GM18511 (cell line): ENCODE measurements at regions not wholly inside any gene's neighbourhood (a gene's known extent, or its start where the extent isn't known, plus 50 kb on each side); places are given as distances from the start of the nearest gene placed in this dataset.

Experiments used
- ATAC-seq: cut with Tn5 transposase; IDR thresholded peaks from one replicate; pipeline ENCODE4 v1.9.1; 2021; ENCODE audit warnings: mild to moderate bottlenecking, moderate library complexity; ENCODE audit not compliant: unreplicated experiment

GRCh38 chr9:118990949-118991348, 378.3 kb downstream of the BRINP1 start:
- ATAC-seq: no peak

DNA sequence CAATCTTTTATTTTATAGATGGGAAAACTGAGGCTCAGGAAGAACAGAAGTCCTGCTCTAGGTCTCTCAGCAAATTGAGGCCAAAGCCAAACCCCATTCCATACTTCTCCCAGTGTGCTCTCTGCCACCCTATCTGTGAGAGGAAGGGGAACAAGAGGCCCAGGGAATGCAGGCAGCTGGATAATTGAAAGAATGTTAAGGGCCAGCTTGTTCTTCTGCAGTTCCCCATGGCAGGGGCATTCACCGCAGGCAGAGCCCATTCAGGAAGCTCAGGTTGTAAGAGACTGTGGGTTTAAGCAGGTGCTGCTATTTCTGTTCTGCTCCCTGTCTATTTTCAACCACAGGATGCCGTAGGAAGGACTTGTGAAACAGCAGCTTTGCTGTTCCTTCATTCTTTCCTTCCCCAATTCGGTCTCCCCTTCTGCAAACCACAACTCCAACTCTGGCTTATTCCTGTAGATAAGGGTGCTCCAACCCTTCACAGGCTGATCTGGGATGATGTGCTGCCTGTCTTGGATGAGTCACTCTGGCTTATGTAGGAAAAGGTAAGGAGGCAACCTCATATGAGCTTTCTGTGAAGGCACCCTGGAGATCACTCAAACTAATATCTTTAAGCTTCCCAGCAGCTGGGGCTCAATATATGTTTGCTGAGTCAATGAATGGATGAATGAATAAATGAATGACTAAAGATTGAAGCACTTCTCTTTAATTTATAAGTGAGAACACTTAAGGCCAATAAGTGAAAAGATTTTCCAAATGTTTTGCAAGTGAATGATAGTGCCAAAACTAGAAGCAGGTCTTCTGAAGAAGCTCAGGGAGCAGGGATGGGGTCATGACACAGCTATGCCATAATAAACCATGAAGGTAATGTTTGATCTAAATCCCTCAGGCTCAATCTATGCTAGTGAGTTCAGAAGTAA, 377.6 kb downstream of the BRINP1 start:
- ATAC-seq: no peak

- no peak for ATAC-seq
These were observed 376.1 kb downstream of the BRINP1 start for GRCh38 chr9:118992813-118993794.

DNA sequence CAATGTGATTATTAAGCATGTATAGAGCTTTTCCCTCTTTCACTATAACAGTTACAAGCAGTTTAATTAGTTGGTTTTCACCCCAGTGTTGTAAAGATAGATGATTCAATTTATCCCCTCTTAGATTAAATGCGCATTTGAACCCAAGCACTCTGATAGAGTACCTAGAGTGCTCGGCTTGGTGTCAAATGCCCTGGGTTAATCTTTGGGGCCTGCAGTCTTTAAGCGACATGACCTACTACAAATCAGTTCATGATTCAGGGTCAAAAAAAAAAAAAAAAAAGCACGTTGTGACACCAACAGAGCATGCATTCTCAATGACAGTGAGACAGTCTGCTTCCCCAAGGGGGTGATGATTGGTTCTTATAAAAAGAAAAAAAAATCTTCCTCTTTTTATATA, 375.3 kb downstream of the BRINP1 start:
- no peak for ATAC-seq

DNA sequence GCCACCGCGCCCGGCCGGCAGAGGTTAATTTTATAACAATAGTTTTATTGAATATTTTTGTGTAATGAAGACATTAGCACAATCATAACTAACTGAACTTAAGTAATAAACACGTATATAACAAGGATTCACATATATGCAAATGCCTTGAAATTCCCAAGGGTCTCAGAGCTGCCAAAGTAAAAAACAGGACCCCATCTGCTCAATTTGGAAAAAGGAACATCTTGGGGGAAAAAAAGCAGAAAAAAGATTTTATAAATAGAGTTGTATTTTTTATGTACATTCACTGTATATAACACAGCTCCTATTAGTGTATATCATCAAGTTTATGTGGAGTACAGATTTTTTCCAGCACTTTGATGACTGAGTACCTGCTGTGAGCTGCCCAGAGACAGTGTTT, 366.7 kb downstream of the BRINP1 start:
- ATAC-seq: no peak

DNA sequence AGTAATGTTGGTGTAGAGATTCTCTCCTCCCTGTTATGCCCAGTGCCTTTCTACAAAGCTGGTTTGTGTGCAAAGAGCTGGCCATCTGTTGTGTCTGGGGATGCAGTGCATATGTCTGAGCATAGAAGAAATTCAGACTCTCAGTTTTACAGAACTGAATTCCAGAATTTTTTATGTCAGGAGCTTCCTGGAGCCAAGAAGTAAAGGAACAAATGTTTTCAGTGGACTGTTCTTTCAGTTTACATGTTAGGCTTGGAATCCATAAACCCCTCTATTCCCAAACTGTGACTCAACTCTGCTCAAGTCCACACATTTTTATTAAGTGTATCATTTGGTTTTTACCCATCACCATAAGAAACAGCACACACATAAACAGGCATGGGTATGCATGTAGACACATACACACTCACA, 366.0 kb downstream of the BRINP1 start:
- ATAC-seq: no peak

- ATAC-seq: no peak
These were observed 365.2 kb downstream of the BRINP1 start for GRCh38 chr9:119003882-119004617.

GRCh38 chr9:119004618-119004990, 364.6 kb downstream of the BRINP1 start:
- no peak for ATAC-seq

DNA sequence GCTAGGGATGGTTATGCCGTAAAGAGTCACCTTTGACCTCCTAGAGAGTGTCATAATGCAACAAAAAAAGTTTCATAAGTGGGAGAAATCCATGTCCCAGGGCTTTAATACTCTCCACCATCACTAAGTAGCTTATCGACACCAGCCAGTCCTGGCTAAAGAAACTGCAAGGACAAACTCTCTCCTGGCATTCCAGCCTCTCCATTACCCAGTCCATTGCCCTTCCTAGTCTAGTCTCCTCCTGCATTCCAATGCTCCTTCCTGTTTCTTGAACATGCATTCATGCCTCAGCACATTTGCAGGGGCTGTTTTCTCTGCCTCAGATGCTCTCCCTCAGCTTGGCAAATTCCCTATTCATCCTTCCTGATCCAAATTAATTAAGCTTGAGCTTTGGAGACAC, 364.1 kb downstream of the BRINP1 start:
- ATAC-seq: no peak

GRCh38 chr9:119009249-119009648, 360.0 kb downstream of the BRINP1 start:
- ATAC-seq: no peak

DNA sequence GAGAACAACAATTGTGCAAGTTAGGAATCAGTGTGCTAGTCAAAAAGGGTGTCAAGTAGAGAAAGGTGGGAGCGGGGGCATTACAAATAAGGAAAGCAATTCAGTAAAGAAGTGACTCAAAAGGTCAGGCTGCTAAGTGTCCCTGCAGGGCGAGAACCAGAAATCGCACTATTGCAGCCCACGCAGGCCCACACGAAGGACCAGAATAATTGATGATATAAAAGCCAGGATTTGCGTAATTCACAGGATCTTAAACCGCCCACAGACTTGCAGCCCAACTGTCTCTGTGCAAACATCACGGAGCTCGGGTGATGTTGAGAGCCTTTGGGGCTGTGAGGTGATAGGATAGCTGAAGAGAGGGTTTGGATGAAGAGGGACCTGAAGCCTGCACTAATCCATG, 349.0 kb downstream of the BRINP1 start:
- no peak for ATAC-seq

DNA sequence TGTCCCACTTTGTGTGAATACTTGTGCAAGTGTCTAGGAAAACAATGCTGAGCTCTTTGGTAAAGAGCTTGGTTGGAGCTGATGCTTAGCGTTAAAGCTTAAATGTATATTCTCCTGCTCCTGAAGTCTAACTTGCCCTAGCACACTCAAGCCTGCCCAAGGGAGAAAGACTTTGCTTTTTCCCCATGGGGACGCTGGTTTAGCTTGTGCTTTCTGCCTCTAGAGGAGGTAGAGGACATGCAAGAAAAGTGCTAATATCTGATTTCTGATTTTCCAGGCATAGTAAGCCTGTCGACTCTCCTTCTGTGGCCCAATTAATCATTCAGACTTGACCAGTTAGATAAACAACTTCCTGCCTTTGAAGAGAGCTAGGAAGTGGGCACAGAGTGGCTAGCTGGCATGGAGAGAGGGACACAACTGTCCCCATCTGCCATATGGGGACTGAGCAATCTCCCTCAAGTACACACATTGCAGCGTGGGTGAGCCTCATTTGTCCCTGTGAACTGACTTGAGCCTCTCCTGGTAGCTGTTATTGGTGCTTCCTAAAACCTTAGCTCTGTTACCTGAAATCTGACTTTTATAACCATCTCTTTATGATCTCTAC, 348.4 kb downstream of the BRINP1 start:
- no peak for ATAC-seq

DNA sequence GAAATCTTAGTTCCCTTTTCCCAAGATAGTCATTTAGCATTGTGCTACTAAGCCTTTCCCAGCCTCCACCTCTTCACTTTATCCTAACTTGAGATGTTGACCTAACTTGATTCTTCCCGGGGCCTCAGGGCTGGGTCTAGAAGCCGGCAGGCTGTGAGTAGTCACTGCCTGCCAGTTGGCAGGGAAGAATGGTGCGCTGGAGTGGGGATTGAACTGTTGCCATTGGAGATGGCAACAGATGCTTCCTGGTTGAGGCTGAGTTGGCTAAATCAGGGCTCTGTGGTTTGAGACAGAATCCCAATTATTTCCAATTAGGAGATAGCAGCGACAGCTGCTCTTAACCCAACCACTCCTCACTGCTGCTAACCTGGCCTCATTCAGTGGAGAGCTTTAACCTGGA, 343.1 kb downstream of the BRINP1 start:
- no peak for ATAC-seq

DNA sequence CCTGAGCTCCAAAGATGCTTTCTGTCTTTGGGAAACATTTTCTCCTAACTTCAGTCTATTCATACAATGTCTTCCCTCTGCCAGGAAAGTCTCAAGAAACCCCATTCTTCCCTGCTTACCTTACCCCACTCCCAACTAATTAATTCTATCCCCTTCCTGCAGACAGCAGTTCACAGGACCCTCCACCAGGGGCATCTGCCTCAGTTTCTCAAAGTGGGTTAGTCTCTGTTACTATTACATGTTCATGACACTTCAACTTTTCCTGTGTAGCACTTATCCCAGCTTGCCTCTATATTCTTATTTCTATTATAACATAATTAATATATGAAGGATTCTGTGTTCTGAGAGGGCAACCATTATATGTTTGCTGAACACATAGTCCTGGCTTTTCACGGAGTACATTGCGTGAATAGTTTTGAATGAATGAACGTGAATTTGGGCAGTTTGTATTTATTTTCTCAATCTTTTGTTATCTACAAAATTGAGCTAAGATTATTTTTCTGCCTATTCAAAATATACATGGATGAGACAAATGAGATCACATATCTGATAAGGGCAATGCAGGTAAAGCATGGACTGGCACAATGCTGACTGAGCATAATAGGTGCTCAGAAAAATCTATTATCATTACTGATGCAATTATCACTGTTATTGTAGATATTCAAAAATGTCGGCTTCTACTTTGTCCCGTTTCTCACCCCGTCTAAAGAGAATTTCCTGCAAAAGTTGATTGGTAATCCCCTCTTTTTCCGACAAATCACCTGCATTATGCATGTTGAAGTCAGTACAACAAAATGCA, 341.1 kb downstream of the BRINP1 start:
- ATAC-seq: no peak

DNA sequence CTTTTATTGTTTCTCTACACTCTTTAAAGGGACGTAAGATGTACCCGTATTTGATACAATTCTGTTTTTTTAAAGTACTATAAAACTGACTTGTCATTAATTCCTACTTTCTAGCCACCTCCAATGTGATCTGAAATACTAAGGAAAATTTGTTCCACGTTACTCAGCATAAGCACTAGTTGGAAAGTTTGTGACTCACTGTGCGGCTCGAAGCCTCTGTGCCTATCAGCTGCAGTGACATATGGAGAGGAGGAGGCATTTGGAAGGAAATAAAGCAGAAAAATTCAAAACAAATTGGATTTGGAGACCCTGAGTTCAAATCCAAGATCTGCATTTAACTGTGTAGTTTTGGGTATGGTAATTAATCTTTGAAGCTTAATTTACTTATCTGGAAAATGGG, 339.3 kb downstream of the BRINP1 start:
- no peak for ATAC-seq

DNA sequence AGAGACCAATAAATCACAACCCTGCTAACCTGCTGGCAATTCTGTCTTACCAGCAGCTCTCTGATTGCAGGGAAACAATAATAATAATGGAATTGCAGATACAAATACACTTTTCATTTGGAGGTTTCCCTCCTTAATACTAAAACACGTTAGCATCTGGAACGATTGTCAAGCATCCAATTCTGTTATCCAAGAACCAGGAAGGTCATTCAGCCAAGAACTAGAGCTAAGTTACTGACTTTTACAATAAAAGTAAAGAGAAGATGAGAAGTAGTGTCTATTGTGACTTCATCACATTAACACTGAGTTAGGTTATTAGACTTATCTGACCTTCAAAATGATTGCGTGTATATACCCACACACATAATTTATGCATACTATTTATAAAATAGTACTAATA, 335.6 kb downstream of the BRINP1 start:
- no peak for ATAC-seq

- ATAC-seq: no peak
These were observed 332.3 kb downstream of the BRINP1 start for GRCh38 chr9:119036969-119037368.

DNA sequence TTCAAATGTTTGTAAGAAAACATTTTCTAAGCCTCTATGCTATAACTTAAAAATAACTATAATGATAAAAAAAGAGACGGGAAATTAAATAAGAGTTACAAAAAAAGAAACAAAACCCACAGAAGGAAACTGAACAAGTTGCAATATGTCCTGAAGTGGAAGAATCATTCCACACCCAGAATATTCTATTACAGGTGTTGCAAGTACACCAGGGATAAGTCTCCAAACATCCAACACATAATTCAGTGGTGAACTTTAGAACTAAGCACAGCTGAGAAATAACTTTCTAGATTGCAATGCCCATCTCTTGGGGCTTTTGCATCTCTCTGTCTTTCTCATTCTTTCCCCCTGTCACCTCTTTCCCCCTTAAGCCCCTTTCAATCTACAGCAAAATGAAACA, 325.2 kb downstream of the BRINP1 start:
- no peak for ATAC-seq

GRCh38 chr9:119044806-119045205, 324.4 kb downstream of the BRINP1 start:
- ATAC-seq: no peak
